ENCODE measurements at regions not wholly inside any gene's neighbourhood (a gene's known extent, or its start where the extent isn't known, plus 50 kb on each side); places are given as distances from the start of the nearest gene placed in this dataset.

- Histone ChIP-seq H3K9me3 (replicated peaks; ENCODE audit: low read length) (no peaks in the 10 kb centered on the region), H3K27me3 (ENCODE audit: control insufficient read depth, insufficient read depth, low read length) (peaks cover 5% of the 10 kb centered on the region), H3K9ac (ENCODE audit: low read depth, low read length) (no peak overlapping the region), H3K4me1 (ENCODE audit: control insufficient read depth, insufficient read depth, low read length) (no peaks in the 10 kb centered on the region), H3K4me2 (ENCODE audit: low read length) (no peak overlapping the region), H3K4me3 (ENCODE audit: low read length) (no peak overlapping the region), H3K36me3 (ENCODE audit: insufficient read depth, low read length) (no peaks in the 10 kb centered on the region)
Measured at GRCh38 chr15:87522997-87523396, 733.5 kb downstream of the NTRK3 start.

GRCh38 chr15:87518957-87519356, 737.6 kb downstream of the NTRK3 start:
- no peaks in the 10 kb centered on the region for H3K4me1 ChIP-seq (ENCODE audit: control insufficient read depth, insufficient read depth, low read length)
- H3K4me2 ChIP-seq (ENCODE audit: low read length), result no peak overlapping the region
- no peak overlapping the region for H3K4me3 ChIP-seq (ENCODE audit: low read length)
- H3K9me3 ChIP-seq (replicated peaks; ENCODE audit: low read length), result no peaks in the 10 kb centered on the region
- H3K9ac ChIP-seq (ENCODE audit: low read depth, low read length), result no peak overlapping the region
- H3K36me3 ChIP-seq (ENCODE audit: insufficient read depth, low read length), result no peaks in the 10 kb centered on the region
- H3K27me3 ChIP-seq (ENCODE audit: control insufficient read depth, insufficient read depth, low read length), result peaks cover 5% of the 10 kb centered on the region

- H3K9me3 ChIP-seq (replicated peaks; ENCODE audit: low read length), result no peaks in the 10 kb centered on the region
- no peaks in the 10 kb centered on the region for H3K36me3 ChIP-seq (ENCODE audit: insufficient read depth, low read length)
- H3K27me3 ChIP-seq (ENCODE audit: control insufficient read depth, insufficient read depth, low read length), result no peaks in the 10 kb centered on the region
- H3K4me1 ChIP-seq (ENCODE audit: control insufficient read depth, insufficient read depth, low read length), result no peaks in the 10 kb centered on the region
- no peak overlapping the region for H3K9ac ChIP-seq (ENCODE audit: low read depth, low read length)
- no peak overlapping the region for H3K4me2 ChIP-seq (ENCODE audit: low read length)
- no peak overlapping the region for H3K4me3 ChIP-seq (ENCODE audit: low read length)
Measured at GRCh38 chr15:87508086-87508485, 748.5 kb downstream of the NTRK3 start.

- Histone ChIP-seq H3K9me3 (replicated peaks; ENCODE audit: low read length) (no peaks in the 10 kb centered on the region), H3K4me2 (ENCODE audit: low read length) (no peak overlapping the region), H3K4me1 (ENCODE audit: control insufficient read depth, insufficient read depth, low read length) (no peaks in the 10 kb centered on the region), H3K27me3 (ENCODE audit: control insufficient read depth, insufficient read depth, low read length) (no peaks in the 10 kb centered on the region), H3K36me3 (ENCODE audit: insufficient read depth, low read length) (no peaks in the 10 kb centered on the region), H3K9ac (ENCODE audit: low read depth, low read length) (no peak overlapping the region), H3K4me3 (ENCODE audit: low read length) (no peak overlapping the region)
Measured at GRCh38 chr15:87502173-87502572, 754.4 kb downstream of the NTRK3 start.

- H3K27me3 ChIP-seq (ENCODE audit: control insufficient read depth, insufficient read depth, low read length), result no peaks in the 10 kb centered on the region
- no peaks in the 10 kb centered on the region for H3K36me3 ChIP-seq (ENCODE audit: insufficient read depth, low read length)
- H3K4me3 ChIP-seq (ENCODE audit: low read length), result no peak overlapping the region
- H3K9me3 ChIP-seq (replicated peaks; ENCODE audit: low read length), result no peaks in the 10 kb centered on the region
- H3K9ac ChIP-seq (ENCODE audit: low read depth, low read length), result no peak overlapping the region
- H3K4me2 ChIP-seq (ENCODE audit: low read length), result no peak overlapping the region
- H3K4me1 ChIP-seq (ENCODE audit: control insufficient read depth, insufficient read depth, low read length), result no peaks in the 10 kb centered on the region
Measured at GRCh38 chr15:87500240-87500639, 756.3 kb downstream of the NTRK3 start.

GRCh38 chr15:87498560-87498959, 758.0 kb downstream of the NTRK3 start:
- Histone ChIP-seq H3K36me3 (ENCODE audit: insufficient read depth, low read length) (no peaks in the 10 kb centered on the region), H3K4me3 (ENCODE audit: low read length) (no peak overlapping the region), H3K9ac (ENCODE audit: low read depth, low read length) (no peak overlapping the region), H3K27me3 (ENCODE audit: control insufficient read depth, insufficient read depth, low read length) (no peaks in the 10 kb centered on the region), H3K4me1 (ENCODE audit: control insufficient read depth, insufficient read depth, low read length) (no peaks in the 10 kb centered on the region), H3K4me2 (ENCODE audit: low read length) (no peak overlapping the region), H3K9me3 (replicated peaks; ENCODE audit: low read length) (no peaks in the 10 kb centered on the region)

- Histone ChIP-seq H3K4me1 (ENCODE audit: control insufficient read depth, insufficient read depth, low read length) (no peaks in the 10 kb centered on the region), H3K9ac (ENCODE audit: low read depth, low read length) (no peak overlapping the region), H3K9me3 (replicated peaks; ENCODE audit: low read length) (no peaks in the 10 kb centered on the region), H3K36me3 (ENCODE audit: insufficient read depth, low read length) (no peaks in the 10 kb centered on the region), H3K27me3 (ENCODE audit: control insufficient read depth, insufficient read depth, low read length) (no peaks in the 10 kb centered on the region), H3K4me2 (ENCODE audit: low read length) (no peak overlapping the region), H3K4me3 (ENCODE audit: low read length) (no peak overlapping the region)
Measured at GRCh38 chr15:87496795-87497194, 759.7 kb downstream of the NTRK3 start.

- H3K4me3 ChIP-seq (ENCODE audit: low read length), result no peak overlapping the region
- no peaks in the 10 kb centered on the region for H3K36me3 ChIP-seq (ENCODE audit: insufficient read depth, low read length)
- H3K4me2 ChIP-seq (ENCODE audit: low read length), result no peak overlapping the region
- H3K9ac ChIP-seq (ENCODE audit: low read depth, low read length), result no peak overlapping the region
- no peaks in the 10 kb centered on the region for H3K27me3 ChIP-seq (ENCODE audit: control insufficient read depth, insufficient read depth, low read length)
- no peaks in the 10 kb centered on the region for H3K9me3 ChIP-seq (replicated peaks; ENCODE audit: low read length)
- no peaks in the 10 kb centered on the region for H3K4me1 ChIP-seq (ENCODE audit: control insufficient read depth, insufficient read depth, low read length)
Measured at GRCh38 chr15:87496109-87496508, 760.4 kb downstream of the NTRK3 start.

- Histone ChIP-seq H3K9me3 (replicated peaks; ENCODE audit: low read length) (no peaks in the 10 kb centered on the region), H3K27me3 (ENCODE audit: control insufficient read depth, insufficient read depth, low read length) (no peaks in the 10 kb centered on the region), H3K9ac (ENCODE audit: low read depth, low read length) (no peak overlapping the region), H3K36me3 (ENCODE audit: insufficient read depth, low read length) (no peaks in the 10 kb centered on the region), H3K4me3 (ENCODE audit: low read length) (no peak overlapping the region), H3K4me1 (ENCODE audit: control insufficient read depth, insufficient read depth, low read length) (no peaks in the 10 kb centered on the region), H3K4me2 (ENCODE audit: low read length) (no peak overlapping the region)
Measured at GRCh38 chr15:87493803-87494202, 762.7 kb downstream of the NTRK3 start.

GRCh38 chr15:87492321-87492720, 764.2 kb downstream of the NTRK3 start:
- Histone ChIP-seq H3K4me1 (ENCODE audit: control insufficient read depth, insufficient read depth, low read length) (no peaks in the 10 kb centered on the region), H3K4me2 (ENCODE audit: low read length) (no peak overlapping the region), H3K9ac (ENCODE audit: low read depth, low read length) (no peak overlapping the region), H3K9me3 (replicated peaks; ENCODE audit: low read length) (no peaks in the 10 kb centered on the region), H3K4me3 (ENCODE audit: low read length) (no peak overlapping the region), H3K36me3 (ENCODE audit: insufficient read depth, low read length) (no peaks in the 10 kb centered on the region), H3K27me3 (ENCODE audit: control insufficient read depth, insufficient read depth, low read length) (no peaks in the 10 kb centered on the region)

- Histone ChIP-seq H3K4me3 (ENCODE audit: low read length) (no peak overlapping the region), H3K9ac (ENCODE audit: low read depth, low read length) (no peak overlapping the region), H3K36me3 (ENCODE audit: insufficient read depth, low read length) (no peaks in the 10 kb centered on the region), H3K4me2 (ENCODE audit: low read length) (no peak overlapping the region), H3K27me3 (ENCODE audit: control insufficient read depth, insufficient read depth, low read length) (no peaks in the 10 kb centered on the region), H3K4me1 (ENCODE audit: control insufficient read depth, insufficient read depth, low read length) (no peaks in the 10 kb centered on the region), H3K9me3 (replicated peaks; ENCODE audit: low read length) (no peaks in the 10 kb centered on the region)
Measured at GRCh38 chr15:87490666-87491065, 765.9 kb downstream of the NTRK3 start.

- Histone ChIP-seq H3K4me3 (ENCODE audit: low read length) (no peak overlapping the region), H3K27me3 (ENCODE audit: control insufficient read depth, insufficient read depth, low read length) (no peaks in the 10 kb centered on the region), H3K4me2 (ENCODE audit: low read length) (no peak overlapping the region), H3K36me3 (ENCODE audit: insufficient read depth, low read length) (no peaks in the 10 kb centered on the region), H3K4me1 (ENCODE audit: control insufficient read depth, insufficient read depth, low read length) (no peaks in the 10 kb centered on the region), H3K9ac (ENCODE audit: low read depth, low read length) (no peak overlapping the region), H3K9me3 (replicated peaks; ENCODE audit: low read length) (no peaks in the 10 kb centered on the region)
Measured at GRCh38 chr15:87489902-87490665, 766.5 kb downstream of the NTRK3 start.

Data from skeletal muscle satellite cell (primary cell).